ENCODE measurements at regions not wholly inside any gene's neighbourhood (a gene's known extent, or its start where the extent isn't known, plus 50 kb on each side); places are given as distances from the start of the nearest gene placed in this dataset.

DNA sequence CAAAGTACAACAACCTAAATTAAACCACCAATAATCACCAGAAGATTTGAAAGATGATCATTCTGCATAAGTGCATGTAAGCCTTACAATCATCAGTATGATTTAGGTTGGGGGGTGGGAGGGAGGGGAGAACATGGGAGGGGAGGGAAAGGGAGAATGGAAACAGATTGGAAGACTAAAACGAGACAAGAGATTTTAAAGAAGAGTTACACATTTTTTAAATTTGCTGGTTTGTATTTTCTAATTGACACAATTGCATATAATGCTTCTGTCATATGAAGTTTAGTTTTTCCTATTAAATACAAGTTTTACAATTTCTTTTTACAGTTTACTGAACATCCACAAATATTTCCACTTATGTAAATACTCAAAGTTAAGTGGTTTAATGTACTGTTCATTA is 2118.9 kb downstream of the PCDH9 start:
- TF ChIP-seq ATF1 (CRISPR knock-in tag; IDR thresholded peaks at IDR 0.05) (no peak), SP1 (CRISPR knock-in tag; conservative IDR thresholded peaks at IDR 0.05) (no peak), E2F1 (CRISPR knock-in tag; IDR thresholded peaks at IDR 0.05) (no peak), ESRRA (CRISPR knock-in tag; IDR thresholded peaks at IDR 0.05; ENCODE audit: borderline replicate concordance) (no peak), KAT7 (CRISPR knock-in tag; IDR thresholded peaks at IDR 0.05; ENCODE audit: borderline replicate concordance) (no peak), MAX (CRISPR knock-in tag; IDR thresholded peaks at IDR 0.05) (no peak), RORB (CRISPR knock-in tag; IDR thresholded peaks at IDR 0.05) (no peak)
- TF ChIP-seq, protein P1, sequence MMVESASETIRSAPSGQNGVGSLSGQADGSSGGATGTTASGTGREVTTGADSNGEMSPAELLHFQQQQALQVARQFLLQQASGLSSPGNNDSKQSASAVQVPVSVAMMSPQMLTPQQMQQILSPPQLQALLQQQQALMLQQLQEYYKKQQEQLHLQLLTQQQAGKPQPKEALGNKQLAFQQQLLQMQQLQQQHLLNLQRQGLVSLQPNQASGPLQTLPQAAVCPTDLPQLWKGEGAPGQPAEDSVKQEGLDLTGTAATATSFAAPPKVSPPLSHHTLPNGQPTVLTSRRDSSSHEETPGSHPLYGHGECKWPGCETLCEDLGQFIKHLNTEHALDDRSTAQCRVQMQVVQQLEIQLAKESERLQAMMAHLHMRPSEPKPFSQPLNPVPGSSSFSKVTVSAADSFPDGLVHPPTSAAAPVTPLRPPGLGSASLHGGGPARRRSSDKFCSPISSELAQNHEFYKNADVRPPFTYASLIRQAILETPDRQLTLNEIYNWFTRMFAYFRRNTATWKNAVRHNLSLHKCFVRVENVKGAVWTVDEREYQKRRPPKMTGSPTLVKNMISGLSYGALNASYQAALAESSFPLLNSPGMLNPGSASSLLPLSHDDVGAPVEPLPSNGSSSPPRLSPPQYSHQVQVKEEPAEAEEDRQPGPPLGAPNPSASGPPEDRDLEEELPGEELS (CRISPR knock-in tag; IDR thresholded peaks at IDR 0.05) = no peak
- TF ChIP-seq, protein P2, sequence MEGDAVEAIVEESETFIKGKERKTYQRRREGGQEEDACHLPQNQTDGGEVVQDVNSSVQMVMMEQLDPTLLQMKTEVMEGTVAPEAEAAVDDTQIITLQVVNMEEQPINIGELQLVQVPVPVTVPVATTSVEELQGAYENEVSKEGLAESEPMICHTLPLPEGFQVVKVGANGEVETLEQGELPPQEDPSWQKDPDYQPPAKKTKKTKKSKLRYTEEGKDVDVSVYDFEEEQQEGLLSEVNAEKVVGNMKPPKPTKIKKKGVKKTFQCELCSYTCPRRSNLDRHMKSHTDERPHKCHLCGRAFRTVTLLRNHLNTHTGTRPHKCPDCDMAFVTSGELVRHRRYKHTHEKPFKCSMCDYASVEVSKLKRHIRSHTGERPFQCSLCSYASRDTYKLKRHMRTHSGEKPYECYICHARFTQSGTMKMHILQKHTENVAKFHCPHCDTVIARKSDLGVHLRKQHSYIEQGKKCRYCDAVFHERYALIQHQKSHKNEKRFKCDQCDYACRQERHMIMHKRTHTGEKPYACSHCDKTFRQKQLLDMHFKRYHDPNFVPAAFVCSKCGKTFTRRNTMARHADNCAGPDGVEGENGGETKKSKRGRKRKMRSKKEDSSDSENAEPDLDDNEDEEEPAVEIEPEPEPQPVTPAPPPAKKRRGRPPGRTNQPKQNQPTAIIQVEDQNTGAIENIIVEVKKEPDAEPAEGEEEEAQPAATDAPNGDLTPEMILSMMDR (IDR thresholded peaks at IDR 0.05) = no peak
- TF ChIP-seq, protein P3, sequence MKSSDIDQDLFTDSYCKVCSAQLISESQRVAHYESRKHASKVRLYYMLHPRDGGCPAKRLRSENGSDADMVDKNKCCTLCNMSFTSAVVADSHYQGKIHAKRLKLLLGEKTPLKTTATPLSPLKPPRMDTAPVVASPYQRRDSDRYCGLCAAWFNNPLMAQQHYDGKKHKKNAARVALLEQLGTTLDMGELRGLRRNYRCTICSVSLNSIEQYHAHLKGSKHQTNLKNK (CRISPR knock-in tag; IDR thresholded peaks at IDR 0.05) = no peak
- TF ChIP-seq, protein P4, sequence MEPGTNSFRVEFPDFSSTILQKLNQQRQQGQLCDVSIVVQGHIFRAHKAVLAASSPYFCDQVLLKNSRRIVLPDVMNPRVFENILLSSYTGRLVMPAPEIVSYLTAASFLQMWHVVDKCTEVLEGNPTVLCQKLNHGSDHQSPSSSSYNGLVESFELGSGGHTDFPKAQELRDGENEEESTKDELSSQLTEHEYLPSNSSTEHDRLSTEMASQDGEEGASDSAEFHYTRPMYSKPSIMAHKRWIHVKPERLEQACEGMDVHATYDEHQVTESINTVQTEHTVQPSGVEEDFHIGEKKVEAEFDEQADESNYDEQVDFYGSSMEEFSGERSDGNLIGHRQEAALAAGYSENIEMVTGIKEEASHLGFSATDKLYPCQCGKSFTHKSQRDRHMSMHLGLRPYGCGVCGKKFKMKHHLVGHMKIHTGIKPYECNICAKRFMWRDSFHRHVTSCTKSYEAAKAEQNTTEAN (CRISPR knock-in tag; IDR thresholded peaks at IDR 0.05) = no peak
